NCI-H187 (cell line): ENCODE measurements at regions not wholly inside any gene's neighbourhood (a gene's known extent, or its start where the extent isn't known, plus 50 kb on each side); places are given as distances from the start of the nearest gene placed in this dataset.
"Not testable (repeated sequence)": the region's sequence is repeated elsewhere in the genome, so short reads cannot be mapped to it uniquely, and the experiment has no call there.

Source experiments
- DNase-seq, 2 experiments: peaks; one replicate each; lab custom pipeline; 2025; lab: John Stamatoyannopoulos, UW

- no peak for DNase-seq
These were observed 227.2 kb downstream of the LY86 start for GRCh38 chr6:6815732-6816131.

GRCh38 chr6:6816716-6817115, 228.2 kb downstream of the LY86 start:
- DNase-seq: no peak

- DNase-seq: no peak
These were observed 229.6 kb downstream of the LY86 start for GRCh38 chr6:6818078-6818639.

- peak; percentile 13 to 37 for DNase-seq
These were observed 232.2 kb downstream of the LY86 start for GRCh38 chr6:6820641-6821238.

- DNase-seq: no peak
These were observed 233.2 kb downstream of the LY86 start for GRCh38 chr6:6821639-6822261.

- DNase-seq: no peak
These were observed 234.5 kb downstream of the LY86 start for GRCh38 chr6:6823030-6823429.

- no peak for DNase-seq
These were observed 235.2 kb downstream of the LY86 start for GRCh38 chr6:6823568-6824224.

- no peak for DNase-seq
These were observed 235.9 kb downstream of the LY86 start for GRCh38 chr6:6824381-6824780.

GRCh38 chr6:6825193-6825784, 236.8 kb downstream of the LY86 start:
- DNase-seq: peak; percentile 39 to 60

- peak; percentile 45 to 72 for DNase-seq
These were observed 237.8 kb downstream of the LY86 start for GRCh38 chr6:6826095-6826901.

GRCh38 chr6:6826961-6827360, 238.4 kb downstream of the LY86 start:
- DNase-seq: no peak

GRCh38 chr6:6829872-6830685, 241.6 kb downstream of the LY86 start:
- DNase-seq: no peak

- not testable (repeated sequence) for DNase-seq
These were observed 242.2 kb downstream of the LY86 start for GRCh38 chr6:6830686-6831063.

- no peak for DNase-seq
These were observed 243.9 kb downstream of the LY86 start for GRCh38 chr6:6832439-6832838.

- DNase-seq: peak; percentile 89 to 92
These were observed 246.1 kb downstream of the LY86 start for GRCh38 chr6:6834356-6835222.

GRCh38 chr6:6835223-6835503, 246.6 kb downstream of the LY86 start:
- no peak for DNase-seq

GRCh38 chr6:6836609-6837406, 248.3 kb downstream of the LY86 start:
- DNase-seq: no peak

- no peak for DNase-seq
These were observed 249.1 kb downstream of the LY86 start for GRCh38 chr6:6837541-6838080.

GRCh38 chr6:6840831-6841291, 252.3 kb downstream of the LY86 start:
- no peak for DNase-seq
